HEK293 (cell line): ENCODE measurements at regions not wholly inside any gene's neighbourhood (a gene's known extent, or its start where the extent isn't known, plus 50 kb on each side); places are given as distances from the start of the nearest gene placed in this dataset.

Source experiments
- CTCF ChIA-PET: fragments of 350-600 bp; formaldehyde crosslinking; extraction: SDS; loops from one replicate; lab custom pipeline; 2021; ENCODE audit warnings: antibody characterized with exemption; lab: Yijun Ruan, JAX
- POLR2A ChIA-PET: fragments of 300-600 bp; formaldehyde crosslinking; extraction: SDS; loops from one replicate; lab custom pipeline; 2020; ENCODE audit warnings: antibody characterized with exemption, inconsistent platforms; lab: Yijun Ruan, JAX
- H3K27ac ChIP-seq: fragments of 200-500 bp; sonication (Bioruptor generic); 2 replicates; pipeline ENCODE4 v1.5.1; 2014; ENCODE audit warnings: low read depth, low read length, control low read depth, inconsistent platforms; ENCODE audit errors: extremely low read depth
- H3K36me3 ChIP-seq, 2 experiments: fragments of 200-500 bp in 1 of 2; sonication (Bioruptor generic) in 1 of 2; 1 replicate in 1 of 2; 2 replicates in 1 of 2; pipeline ENCODE4 v1.5.1; 2014 to 2017; ENCODE audit warnings: inconsistent platforms in 2 of 2, low read length in 2 of 2; ENCODE audit not compliant: control insufficient read depth in 2 of 2, insufficient read depth in 1 of 2
- H3K4me1 ChIP-seq: fragments of 200-500 bp; sonication (Bioruptor generic); 2 replicates; pipeline ENCODE4 v1.5.1; 2014; ENCODE audit warnings: mild to moderate bottlenecking, low read length, inconsistent platforms; ENCODE audit not compliant: control insufficient read depth, insufficient read depth
- H3K4me3 ChIP-seq: 2 replicates; pipeline ENCODE4 v1.5.1; 2011; ENCODE audit warnings: low read depth, mild to moderate bottlenecking, control low read depth, low read length, moderate library complexity
- H3K9me3 ChIP-seq: fragments of 200-500 bp; sonication (Bioruptor generic); 2 replicates; pipeline ENCODE4 v1.5.1; 2014; ENCODE audit warnings: low read depth, low read length, inconsistent platforms; ENCODE audit not compliant: control insufficient read depth, insufficient read depth
- KLF10 ChIP-seq: fragments of 450-650 bp; IDR thresholded peaks from 2 replicates; pipeline ENCODE4 v1.5.1; 2018; ENCODE audit warnings: missing biosample characterization, mild to moderate bottlenecking, missing genetic modification characterization
- PRDM1 ChIP-seq: fragments of 450-650 bp; formaldehyde crosslinking; IDR thresholded peaks from 2 replicates; pipeline ENCODE4; 2016; ENCODE audit warnings: missing biosample characterization, missing genetic modification characterization
- ZBTB10 ChIP-seq: fragments of 450-650 bp; formaldehyde crosslinking; IDR thresholded peaks from 2 replicates; pipeline ENCODE4 v1.5.1; 2016; ENCODE audit warnings: missing biosample characterization, missing genetic modification characterization
- ZNF18 ChIP-seq: fragments of 450-650 bp; formaldehyde crosslinking; IDR thresholded peaks from 2 replicates; pipeline ENCODE4 v1.5.1; 2016; ENCODE audit warnings: missing biosample characterization, missing genetic modification characterization
- ZNF26 ChIP-seq: fragments of 450-650 bp; formaldehyde crosslinking; IDR thresholded peaks from 2 replicates; pipeline ENCODE4 v1.5.1; 2016; ENCODE audit warnings: missing biosample characterization, missing genetic modification characterization
- ZNF529 ChIP-seq: fragments of 450-650 bp; formaldehyde crosslinking; IDR thresholded peaks from 2 replicates; pipeline ENCODE4 v1.5.1; 2017; ENCODE audit warnings: missing genetic modification characterization, missing biosample characterization; ENCODE audit not compliant: insufficient replicate concordance
- ZNF621 ChIP-seq: fragments of 450-650 bp; formaldehyde crosslinking; IDR thresholded peaks from 2 replicates; pipeline ENCODE4 v1.5.1; 2017; ENCODE audit warnings: missing biosample characterization, missing genetic modification characterization
- ZNF654 ChIP-seq: fragments of 450-650 bp; formaldehyde crosslinking; IDR thresholded peaks from 2 replicates; pipeline ENCODE4 v1.5.1; 2016; ENCODE audit warnings: low read depth, missing biosample characterization, missing genetic modification characterization
- ZNF692 ChIP-seq: fragments of 450-650 bp; formaldehyde crosslinking; IDR thresholded peaks from 2 replicates; pipeline ENCODE4 v1.5.1; 2016; ENCODE audit warnings: missing biosample characterization, missing genetic modification characterization
- ZNF843 ChIP-seq: fragments of 450-650 bp; formaldehyde crosslinking; IDR thresholded peaks from 2 replicates; pipeline ENCODE4 v1.5.1; 2016; ENCODE audit warnings: missing biosample characterization, missing genetic modification characterization
- ZSCAN16 ChIP-seq: fragments of 450-650 bp; formaldehyde crosslinking; IDR thresholded peaks from 2 replicates; pipeline ENCODE4 v1.5.1; 2016; ENCODE audit warnings: missing biosample characterization, missing genetic modification characterization
- TF ChIP-seq, protein P1 (sequence below): fragments of 450-650 bp; formaldehyde crosslinking; IDR thresholded peaks from 2 replicates; pipeline ENCODE4 v1.5.1; 2016; ENCODE audit warnings: missing biosample characterization, missing genetic modification characterization

- H3K4me1 ChIP-seq: peaks cover 12% of the 10 kb centered on the region
- no peak for TF ChIP-seq ZNF26 (tag by site-specific recombination)
- ChIA-PET CTCF (interaction anchor here (0.5 to 1.8 kb wide), 7 partner anchors 10 to 372 kb away, joined by 3 to 8 read pairs (median 4); no protein-coding TSS in a partner anchor), POLR2A (interaction anchor here (0.5 kb wide), 1 partner anchor 90 kb away, joined by 3 read pairs; no protein-coding TSS in a partner anchor)
- H3K4me3 ChIP-seq: no peak overlapping the region
- no peaks in the 10 kb centered on the region for H3K36me3 ChIP-seq
- H3K9me3 ChIP-seq: no peaks in the 10 kb centered on the region
- no peak overlapping the region for H3K27ac ChIP-seq
Measured at GRCh38 chr14:22482782-22483553, 106.1 kb downstream of the DAD1 start.

DNA sequence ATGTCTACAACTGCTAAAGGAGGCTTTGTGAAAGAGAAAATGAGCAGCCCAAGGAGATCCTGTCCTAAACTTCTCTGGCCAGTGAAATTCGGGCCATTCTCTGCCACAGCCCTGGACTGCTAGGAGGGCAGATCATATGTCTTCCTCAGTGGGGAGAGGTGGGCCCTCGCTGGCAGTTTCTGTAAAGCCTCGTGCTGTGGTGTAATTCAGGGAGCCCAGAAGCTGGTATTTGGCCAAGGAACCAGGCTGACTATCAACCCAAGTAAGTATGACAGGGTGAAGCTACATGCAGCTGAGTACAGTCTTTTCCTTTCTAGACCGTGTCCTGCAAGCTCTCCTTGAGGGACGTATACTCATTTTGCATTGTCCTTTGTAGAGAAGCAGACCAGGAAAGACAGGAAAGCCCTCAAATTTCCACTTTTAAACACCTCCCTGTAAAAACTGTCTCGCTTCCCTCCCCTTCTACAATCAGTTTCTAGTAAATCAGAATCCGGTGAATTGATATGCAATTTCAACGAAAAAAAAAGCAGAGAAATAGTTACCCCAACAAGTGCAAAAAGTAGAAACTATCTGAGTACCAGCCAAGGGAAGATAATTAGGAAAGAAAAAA lies 106.8 kb downstream of the DAD1 start:
- Histone ChIP-seq H3K4me1 (peaks cover 12% of the 10 kb centered on the region), H3K9me3 (no peaks in the 10 kb centered on the region), H3K4me3 (no peak overlapping the region), H3K27ac (no peak overlapping the region), H3K36me3 (no peaks in the 10 kb centered on the region)
- ChIA-PET POLR2A (no interaction called here), CTCF (interaction anchor here (0.5 to 2.0 kb wide), 9 partner anchors 10 to 373 kb away, joined by 3 to 8 read pairs (median 4); no protein-coding TSS in a partner anchor)
- TF ChIP-seq ZNF843 (tag by site-specific recombination) (no peak), ZNF654 (no peak), KLF10 (no peak)
- TF ChIP-seq, protein P1, sequence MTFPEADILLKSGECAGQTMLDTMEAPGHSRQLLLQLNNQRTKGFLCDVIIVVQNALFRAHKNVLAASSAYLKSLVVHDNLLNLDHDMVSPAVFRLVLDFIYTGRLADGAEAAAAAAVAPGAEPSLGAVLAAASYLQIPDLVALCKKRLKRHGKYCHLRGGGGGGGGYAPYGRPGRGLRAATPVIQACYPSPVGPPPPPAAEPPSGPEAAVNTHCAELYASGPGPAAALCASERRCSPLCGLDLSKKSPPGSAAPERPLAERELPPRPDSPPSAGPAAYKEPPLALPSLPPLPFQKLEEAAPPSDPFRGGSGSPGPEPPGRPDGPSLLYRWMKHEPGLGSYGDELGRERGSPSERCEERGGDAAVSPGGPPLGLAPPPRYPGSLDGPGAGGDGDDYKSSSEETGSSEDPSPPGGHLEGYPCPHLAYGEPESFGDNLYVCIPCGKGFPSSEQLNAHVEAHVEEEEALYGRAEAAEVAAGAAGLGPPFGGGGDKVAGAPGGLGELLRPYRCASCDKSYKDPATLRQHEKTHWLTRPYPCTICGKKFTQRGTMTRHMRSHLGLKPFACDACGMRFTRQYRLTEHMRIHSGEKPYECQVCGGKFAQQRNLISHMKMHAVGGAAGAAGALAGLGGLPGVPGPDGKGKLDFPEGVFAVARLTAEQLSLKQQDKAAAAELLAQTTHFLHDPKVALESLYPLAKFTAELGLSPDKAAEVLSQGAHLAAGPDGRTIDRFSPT (tag by site-specific recombination): no peak

- H3K4me3 ChIP-seq: no peak overlapping the region
- CTCF ChIA-PET: interaction anchor here (0.6 to 2.0 kb wide), 4 partner anchors 9 to 161 kb away, joined by 3 to 8 read pairs (median 4); no protein-coding TSS in a partner anchor
- POLR2A ChIA-PET: no interaction called here
Measured at GRCh38 chr14:22481546-22481945, 107.5 kb downstream of the DAD1 start.

More at GRCh38 chr14:22481546-22481945, 107.5 kb downstream of the DAD1 start:
- TF ChIP-seq ZNF621 (tag by site-specific recombination) (no peak), ZNF18 (tag by site-specific recombination) (no peak), ZNF529 (no peak), ZBTB10 (no peak), ZNF692 (tag by site-specific recombination) (no peak), PRDM1 (tag by site-specific recombination) (no peak), ZSCAN16 (tag by site-specific recombination) (no peak)
- TF ChIP-seq, protein P1 (tag by site-specific recombination): no peak
- no peaks in the 10 kb centered on the region for H3K9me3 ChIP-seq
- peaks cover 12% of the 10 kb centered on the region for H3K4me1 ChIP-seq
- no peaks in the 10 kb centered on the region for H3K36me3 ChIP-seq
- no peak overlapping the region for H3K27ac ChIP-seq
